Endodermal cell (in vitro differentiated cells): ENCODE measurements at regions not wholly inside any gene's neighbourhood (a gene's known extent, or its start where the extent isn't known, plus 50 kb on each side); places are given as distances from the start of the nearest gene placed in this dataset.

ENCODE experiments used
- DNase-seq: peaks from one replicate; pipeline ENCODE4 v3.0.0-alpha.2; 2017
- H3K27ac ChIP-seq: 2 replicates; pipeline ENCODE4 v1.5.1; 2013; ENCODE audit warnings: mild to moderate bottlenecking, low read depth, low read length, moderate library complexity
- H3K27me3 ChIP-seq: 2 replicates; pipeline ENCODE4 v1.6.1; 2013; ENCODE audit warnings: mild to moderate bottlenecking, low read length, moderate library complexity; ENCODE audit not compliant: insufficient read depth, control insufficient read depth, poor library complexity, severe bottlenecking
- H3K36me3 ChIP-seq: 2 replicates; pipeline ENCODE4 v1.7.0; 2013; ENCODE audit warnings: mild to moderate bottlenecking, low read length, moderate library complexity; ENCODE audit not compliant: control insufficient read depth, insufficient read depth
- H3K4me1 ChIP-seq: one replicate; pipeline ENCODE4 v1.7.0; 2013; ENCODE audit warnings: low read length; ENCODE audit not compliant: control insufficient read depth, insufficient read depth
- H3K4me3 ChIP-seq: 2 replicates; pipeline ENCODE4 v1.5.1; 2013; ENCODE audit warnings: mild to moderate bottlenecking, low read length, moderate library complexity
- H3K9ac ChIP-seq: 2 replicates; pipeline ENCODE4 v1.6.1; 2013; ENCODE audit warnings: mild to moderate bottlenecking, low read length, moderate library complexity; ENCODE audit not compliant: poor library complexity, severe bottlenecking; ENCODE audit errors: extremely low read depth
- H3K9me3 ChIP-seq: 2 replicates; pipeline ENCODE4 v1.6.1; 2013; ENCODE audit warnings: mild to moderate bottlenecking, low read length, moderate library complexity; ENCODE audit not compliant: control insufficient read depth
- H3K27ac Mint-ChIP-seq: 2 replicates; pipeline ENCODE4 v1.8.0; 2020; ENCODE audit warnings: mixed read lengths
- H3K27me3 Mint-ChIP-seq: 2 replicates; pipeline ENCODE4 v1.8.0; 2021; ENCODE audit warnings: mild to moderate bottlenecking, mixed read lengths; ENCODE audit not compliant: insufficient read depth
- H3K36me3 Mint-ChIP-seq: 2 replicates; pipeline ENCODE4 v1.8.0; 2020; ENCODE audit warnings: low read depth, mixed read lengths
- H3K4me1 Mint-ChIP-seq: 2 replicates; pipeline ENCODE4 v1.8.0; 2020; ENCODE audit warnings: mixed read lengths
- H3K4me3 Mint-ChIP-seq: 2 replicates; pipeline ENCODE4 v1.8.0; 2020; ENCODE audit warnings: mild to moderate bottlenecking, moderate library complexity, mixed read lengths
- H3K9me3 Mint-ChIP-seq: 2 replicates; pipeline ENCODE4 v1.8.0; 2020; ENCODE audit warnings: mild to moderate bottlenecking, mixed read lengths
- CTCF ChIP-seq: fragments of 200-600 bp; sonication (generic); conservative IDR thresholded peaks from 2 replicates; pipeline ENCODE4 v1.5.0; 2021; ENCODE audit warnings: antibody characterized with exemption, mild to moderate bottlenecking
- WGBS, 2 experiments: methylation state at CpG; one replicate each; pipeline versions ENCODE4 v1.1.5 to v1.1.7; 2013; ENCODE audit warnings: missing lambda C conversion rate in 2 of 2, mixed read lengths in 1 of 2; ENCODE audit not compliant: insufficient coverage in 1 of 2, insufficient read length in 1 of 2; 5-methylcytosine and 5-hydroxymethylcytosine counted together

- WGBS, 2 experiments, result 96 to 100% methylated on average over 1 to 2 of the region's 2 CpGs
These were observed 135.1 kb upstream of the SORCS1 start for GRCh38 chr10:107299606-107300005.

GRCh38 chr10:107284187-107284586, 119.7 kb upstream of the SORCS1 start:
- Histone ChIP-seq H3K27me3 (no peaks in the 10 kb centered on the region), H3K4me1 (no peaks in the 10 kb centered on the region), H3K36me3 (no peaks in the 10 kb centered on the region), H3K27ac (no peak overlapping the region), H3K9ac (no peak overlapping the region), H3K9me3 (peaks cover 21% of the 10 kb centered on the region), H3K4me3 (no peak overlapping the region)
- Mint-ChIP-seq H3K27me3 (no peaks in the 10 kb centered on the region), H3K4me1 (no peaks in the 10 kb centered on the region), H3K9me3 (peaks cover 25% of the 10 kb centered on the region), H3K36me3 (no peaks in the 10 kb centered on the region), H3K4me3 (no peak overlapping the region), H3K27ac (no peak overlapping the region)
- no peak for DNase-seq
- TF ChIP-seq CTCF, result no peak
- WGBS, 2 experiments, result 63 to 77% methylated on average over 1 to 2 of the region's 2 CpGs

More at GRCh38 chr10:107299606-107300005, 135.1 kb upstream of the SORCS1 start:
- Histone ChIP-seq H3K4me3 (no peak overlapping the region), H3K4me1 (no peaks in the 10 kb centered on the region), H3K9ac (no peak overlapping the region), H3K27me3 (no peaks in the 10 kb centered on the region), H3K27ac (no peak overlapping the region), H3K36me3 (no peaks in the 10 kb centered on the region), H3K9me3 (peaks cover 5% of the 10 kb centered on the region)
- H3K4me3 Mint-ChIP-seq, result no peak overlapping the region
- no peaks in the 10 kb centered on the region for H3K4me1 Mint-ChIP-seq
- H3K27me3 Mint-ChIP-seq, result no peaks in the 10 kb centered on the region
- DNase-seq, result no peak
- no peak for TF ChIP-seq CTCF
- H3K9me3 Mint-ChIP-seq, result peaks cover 4% of the 10 kb centered on the region
- no peak overlapping the region for H3K27ac Mint-ChIP-seq
- H3K36me3 Mint-ChIP-seq, result no peaks in the 10 kb centered on the region

GRCh38 chr10:107280293-107280692, 115.8 kb upstream of the SORCS1 start:
- Histone ChIP-seq H3K4me3 (no peak overlapping the region), H3K4me1 (no peaks in the 10 kb centered on the region), H3K9ac (no peak overlapping the region), H3K36me3 (no peaks in the 10 kb centered on the region), H3K27ac (no peak overlapping the region), H3K9me3 (peaks cover 16% of the 10 kb centered on the region), H3K27me3 (no peaks in the 10 kb centered on the region)
- DNase-seq, result no peak
- peaks cover 7% of the 10 kb centered on the region for H3K4me1 Mint-ChIP-seq
- WGBS, 2 experiments, result 82 to 94% methylated on average over 3 of the region's 3 CpGs
- peaks cover 22% of the 10 kb centered on the region for H3K9me3 Mint-ChIP-seq
- no peak for TF ChIP-seq CTCF
- no peak overlapping the region for H3K27ac Mint-ChIP-seq
- no peak overlapping the region for H3K4me3 Mint-ChIP-seq
- H3K27me3 Mint-ChIP-seq, result no peaks in the 10 kb centered on the region
- no peaks in the 10 kb centered on the region for H3K36me3 Mint-ChIP-seq
